ENCODE measurements at regions not wholly inside any gene's neighbourhood (a gene's known extent, or its start where the extent isn't known, plus 50 kb on each side); places are given as distances from the start of the nearest gene placed in this dataset.
A peak's percentile ranks its signal among the peaks of the same experiment; 100 is the strongest.
"Not testable (repeated sequence)": the region's sequence is repeated elsewhere in the genome, so short reads cannot be mapped to it uniquely, and the experiment has no call there.

DNA sequence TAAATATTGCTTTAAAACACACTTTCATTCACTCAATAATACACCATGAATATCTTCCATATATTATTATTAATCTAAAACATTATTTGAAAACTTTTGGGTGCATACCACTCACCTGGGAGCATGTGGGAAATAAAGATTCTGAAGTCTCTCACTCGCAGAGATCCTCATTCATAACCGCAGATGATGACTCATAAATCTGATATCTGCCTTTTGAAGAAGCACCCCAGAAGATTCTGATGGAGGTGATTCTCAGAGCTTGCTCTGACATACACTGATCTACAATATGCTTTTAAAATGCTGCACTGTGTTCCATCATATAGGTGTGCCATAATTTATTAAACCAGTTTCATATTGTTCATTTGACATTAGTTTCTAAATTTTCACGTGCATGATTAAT is 135.0 kb upstream of the SGK1 start:
- no peak for DNase-seq (ENCODE audit: low read depth)

DNA sequence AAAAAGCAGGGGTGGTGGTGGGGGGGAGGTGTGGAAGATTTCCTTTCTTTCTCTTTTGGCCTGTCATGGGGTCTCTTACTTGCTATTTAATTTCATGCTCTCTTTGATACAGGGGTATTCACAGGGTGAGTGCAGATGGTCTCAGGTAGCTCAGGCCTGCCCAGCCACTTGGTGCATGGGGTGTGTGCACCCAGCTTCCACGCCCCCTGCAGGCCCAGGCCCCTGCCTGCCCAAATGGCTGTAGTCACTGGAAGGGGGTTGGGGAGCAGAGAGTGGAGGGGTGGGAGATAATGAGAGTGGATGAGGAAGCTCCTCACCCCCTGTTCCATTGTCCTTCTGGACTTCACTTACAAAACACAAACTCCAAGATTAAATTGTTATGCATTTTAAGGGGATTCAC is 133.6 kb upstream of the SGK1 start:
- DNase-seq (ENCODE audit: low read depth), result no peak

- DNase-seq (ENCODE audit: low read depth), result no peak
These were observed 131.9 kb upstream of the SGK1 start for GRCh38 chr6:134449781-134450180.

DNA sequence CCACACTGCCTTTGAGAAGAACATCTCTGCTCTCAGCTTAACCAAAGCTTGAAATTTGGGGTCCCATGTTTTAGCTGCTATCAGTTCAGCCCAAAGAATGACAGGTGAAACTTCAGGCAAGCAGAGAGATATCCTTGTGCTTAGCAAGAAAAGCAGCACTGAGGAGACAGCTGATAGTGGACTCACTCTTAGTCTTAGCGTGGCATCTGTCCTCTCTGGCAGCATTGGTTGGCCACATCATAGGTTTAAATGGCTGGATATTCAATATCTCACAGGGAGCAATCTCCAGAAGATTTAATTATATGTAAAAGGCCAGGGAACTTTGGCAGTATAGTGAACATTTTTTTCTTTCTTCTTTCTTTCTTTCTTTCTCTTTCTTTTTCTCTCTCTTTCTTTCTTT is 131.1 kb upstream of the SGK1 start:
- no peak for DNase-seq (ENCODE audit: low read depth)

- no peak for DNase-seq (ENCODE audit: low read depth)
These were observed 130.0 kb upstream of the SGK1 start for GRCh38 chr6:134447883-134448387.

DNA sequence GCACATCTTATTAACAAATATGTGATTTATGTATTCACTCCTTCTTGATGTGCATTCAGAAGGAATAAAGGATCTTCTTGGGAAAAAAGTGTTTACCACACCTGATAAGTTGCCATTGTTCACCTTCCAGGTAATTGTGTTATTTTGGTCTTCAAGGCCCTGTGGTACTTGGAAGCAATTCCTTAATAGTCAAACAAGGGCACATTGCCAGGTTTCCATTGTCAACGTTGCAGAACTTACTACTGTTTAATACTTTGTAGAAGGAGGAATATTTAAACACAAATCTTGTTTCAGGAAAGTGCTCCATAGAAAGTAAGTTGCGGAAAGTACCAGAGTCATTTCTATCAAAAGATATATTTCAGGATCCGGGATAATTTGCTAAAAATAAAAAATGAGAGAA is 129.5 kb upstream of the SGK1 start:
- no peak for DNase-seq (ENCODE audit: low read depth)

GRCh38 chr6:134446896-134447295 is 129.0 kb upstream of the SGK1 start:
- DNase-seq (ENCODE audit: low read depth), result no peak

DNA sequence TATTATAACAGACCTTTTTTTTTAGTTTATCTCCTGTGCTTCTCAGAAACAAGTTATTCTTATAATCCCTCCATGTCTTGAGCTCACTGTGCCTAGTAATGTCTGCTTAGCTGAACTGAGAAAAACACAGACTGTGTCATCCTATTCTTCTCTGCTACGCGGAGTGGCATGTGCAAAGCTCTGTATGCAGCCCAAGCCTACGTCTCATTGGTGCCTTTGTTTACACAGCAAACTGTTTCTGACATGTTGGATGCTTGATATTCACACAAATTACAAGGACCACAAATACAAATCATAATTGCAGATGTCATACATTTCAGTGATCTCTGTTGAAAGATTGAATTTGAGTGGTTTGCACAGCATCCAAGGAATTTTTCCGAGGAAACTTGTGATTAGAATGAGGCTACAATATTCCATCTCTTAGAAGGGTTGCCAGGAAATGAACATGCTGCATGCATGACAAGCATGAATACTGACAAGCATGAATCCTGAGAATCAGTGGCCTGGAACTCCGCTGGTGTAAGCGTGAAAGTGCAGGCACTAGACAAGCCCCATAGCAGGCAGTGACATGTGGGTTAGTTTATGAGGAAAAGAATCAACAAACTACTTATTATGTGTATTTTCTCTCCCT is 128.4 kb upstream of the SGK1 start:
- DNase-seq (ENCODE audit: low read depth), result no peak

- DNase-seq (ENCODE audit: low read depth), result no peak
These were observed 125.1 kb upstream of the SGK1 start for GRCh38 chr6:134443009-134443408.

DNA sequence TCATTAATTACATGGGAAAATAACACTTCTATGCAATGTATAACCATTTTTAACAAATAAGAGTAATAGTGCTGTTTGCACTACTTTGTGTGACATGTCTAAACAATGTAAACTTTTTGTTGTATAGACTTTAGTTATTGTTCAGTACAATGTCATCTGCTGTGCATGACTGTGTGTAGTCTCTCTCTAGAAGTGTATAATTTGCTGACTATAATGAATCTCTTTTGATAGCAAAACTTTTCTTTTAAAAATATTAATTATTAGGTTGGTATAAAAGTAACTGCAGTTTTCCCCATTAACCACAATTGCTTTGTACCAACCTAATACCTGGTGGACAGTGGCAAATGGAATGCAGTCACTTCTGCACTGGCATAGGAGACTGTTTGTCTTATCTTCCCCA is 124.2 kb upstream of the SGK1 start:
- DNase-seq (ENCODE audit: low read depth), result no peak

- no peak for DNase-seq (ENCODE audit: low read depth)
These were observed 120.9 kb upstream of the SGK1 start for GRCh38 chr6:134438837-134439236.

DNA sequence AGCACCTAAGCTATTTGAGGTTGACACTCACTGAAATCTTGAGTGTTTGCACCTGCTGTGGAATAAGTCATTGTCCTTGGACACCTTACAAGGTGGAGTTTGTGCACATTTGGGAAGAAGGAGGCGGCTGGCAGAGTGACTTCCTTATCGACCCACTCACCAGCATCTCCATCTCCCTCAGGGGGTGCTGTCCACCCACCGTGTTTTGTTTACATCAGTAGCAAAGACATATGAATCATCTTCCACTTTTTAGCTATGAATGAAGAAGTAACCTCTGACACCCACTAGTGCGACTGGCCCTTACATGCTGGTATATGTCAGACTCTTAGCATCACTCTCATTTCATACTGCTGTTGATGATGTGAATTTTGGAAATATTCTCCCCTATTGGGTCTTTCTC is 119.5 kb upstream of the SGK1 start:
- DNase-seq (ENCODE audit: low read depth), result no peak

DNA sequence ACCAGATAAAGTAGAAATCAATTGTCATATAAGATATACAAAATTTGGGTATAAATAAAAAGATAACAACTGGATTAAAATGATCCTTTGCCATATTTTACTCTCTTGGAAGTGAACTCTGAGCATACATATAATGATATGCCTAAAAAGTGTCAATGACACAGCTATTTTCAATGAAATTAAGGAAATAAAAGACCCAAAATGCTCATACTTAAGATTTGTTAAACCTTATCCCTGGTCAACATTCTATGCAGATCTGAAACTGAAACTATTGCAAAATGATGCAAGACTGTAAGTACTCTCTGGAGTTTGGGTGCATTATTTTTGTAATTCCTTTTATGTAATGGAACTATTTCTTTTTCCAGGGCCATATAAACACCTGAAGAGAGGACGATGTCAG is 119.0 kb upstream of the SGK1 start:
- no peak for DNase-seq (ENCODE audit: low read depth)

DNA sequence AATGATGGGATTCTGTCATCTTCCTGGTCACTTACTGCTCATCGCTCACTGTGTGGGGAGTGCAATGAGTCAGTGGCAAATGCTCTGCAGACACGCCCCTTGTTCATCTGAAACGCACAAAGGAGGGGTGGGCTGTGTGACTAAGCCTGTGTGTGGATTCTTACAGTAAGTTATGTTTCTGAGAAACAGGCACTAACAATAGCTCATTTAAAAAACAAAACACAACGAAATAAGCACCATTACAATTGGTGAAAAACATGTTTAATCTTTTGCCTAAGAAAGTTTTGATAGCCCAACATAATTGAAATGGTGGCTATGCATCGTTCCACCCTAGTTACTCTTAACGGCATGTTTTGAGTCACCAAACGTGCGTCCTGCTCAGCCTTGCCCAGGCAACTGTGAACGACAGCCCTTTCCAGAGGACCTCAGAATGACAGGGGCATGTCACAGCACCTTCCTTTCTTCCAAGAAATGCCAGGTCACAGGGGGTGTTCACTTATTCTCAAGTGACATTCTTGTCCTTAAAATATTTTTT is 118.4 kb upstream of the SGK1 start:
- DNase-seq (ENCODE audit: low read depth), result peak; percentile 28

- DNase-seq (ENCODE audit: low read depth), result no peak
These were observed 117.9 kb upstream of the SGK1 start for GRCh38 chr6:134435814-134436280.

GRCh38 chr6:134434019-134434942 is 116.4 kb upstream of the SGK1 start:
- no peak for DNase-seq (ENCODE audit: low read depth)

DNA sequence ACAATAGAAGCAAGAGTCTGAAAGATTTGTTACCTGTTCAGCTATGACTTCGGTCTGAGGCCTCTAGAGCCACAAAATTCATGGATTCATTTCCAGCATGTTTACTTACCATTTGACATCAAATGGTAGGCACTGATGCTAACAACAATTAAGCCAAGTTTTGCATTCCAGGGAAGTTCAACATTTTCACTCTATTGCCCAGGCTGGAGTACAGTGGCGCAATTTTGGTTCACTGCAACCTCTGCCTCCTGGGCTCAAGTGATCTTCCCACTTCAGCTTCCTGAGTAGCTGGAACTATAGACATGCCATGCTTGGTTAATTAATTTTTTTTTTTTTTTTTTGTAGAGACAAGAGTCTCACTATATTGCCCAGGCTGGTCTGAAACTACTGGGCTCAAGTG is 114.1 kb upstream of the SGK1 start:
- DNase-seq (ENCODE audit: low read depth), result no peak

DNA sequence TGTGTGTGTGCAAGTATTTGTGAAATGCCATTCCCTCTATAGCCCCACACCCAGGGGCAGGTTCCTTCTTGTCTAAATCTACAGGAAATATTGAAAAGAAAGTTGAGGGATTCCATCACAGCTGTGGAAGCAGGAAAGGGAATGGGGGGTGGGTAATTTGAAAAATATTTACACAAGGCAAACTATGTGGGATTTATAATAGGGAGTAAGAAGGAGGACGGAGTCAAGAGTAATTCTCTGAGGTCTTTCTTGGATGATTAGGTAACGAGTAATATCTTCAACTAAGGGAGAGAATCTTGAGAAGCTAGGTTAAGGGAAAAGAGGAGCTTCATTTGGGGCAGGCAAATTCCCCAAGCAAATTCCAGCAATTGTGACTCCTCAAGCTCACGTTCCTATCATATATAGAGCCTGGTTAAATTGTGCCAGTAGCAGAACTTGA is 113.5 kb upstream of the SGK1 start:
- DNase-seq (ENCODE audit: low read depth), result no peak

GRCh38 chr6:134429861-134430380 is 112.0 kb upstream of the SGK1 start:
- DNase-seq (ENCODE audit: low read depth), result no peak

GRCh38 chr6:134427721-134428120 is 109.8 kb upstream of the SGK1 start:
- no peak for DNase-seq (ENCODE audit: low read depth)

GRCh38 chr6:134426623-134427022 is 108.7 kb upstream of the SGK1 start:
- no peak for DNase-seq (ENCODE audit: low read depth)

- DNase-seq (ENCODE audit: low read depth), result not testable (repeated sequence)
These were observed 108.0 kb upstream of the SGK1 start for GRCh38 chr6:134425917-134426316.

DNA sequence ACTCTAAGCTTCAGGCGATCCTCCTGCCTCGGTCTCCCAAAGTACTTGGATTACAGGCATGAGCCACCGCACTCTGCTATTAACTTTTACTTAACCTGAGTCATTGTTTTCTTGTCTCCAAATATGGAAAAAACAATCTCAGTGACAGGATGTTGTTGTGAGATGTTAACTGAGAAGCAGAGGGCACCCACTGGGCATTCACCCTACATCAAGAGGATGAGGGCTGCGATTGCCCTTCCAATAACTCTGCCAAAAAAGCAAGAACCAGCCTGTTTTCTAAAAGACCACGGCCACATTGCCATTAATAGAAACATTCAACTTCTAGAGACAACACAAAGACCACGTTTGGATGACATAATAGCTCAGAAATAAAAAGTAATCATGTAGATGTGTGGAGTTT is 107.6 kb upstream of the SGK1 start:
- no peak for DNase-seq (ENCODE audit: low read depth)

All from stimulated activated CD8-positive, alpha-beta memory T cell treated with anti-CD3 and anti-CD28 coated beads, Interleukin-15, amount 100 ng/mL, for 1 hour (primary cell).